Right lobe of liver (tissue), 4 donors: ENCODE measurements at regions not wholly inside any gene's neighbourhood (a gene's known extent, or its start where the extent isn't known, plus 50 kb on each side); places are given as distances from the start of the nearest gene placed in this dataset.

Experiments
- POLR2A ChIP-seq: fragments of 450-650 bp; IDR thresholded peaks from one replicate; pipeline ENCODE4 v1.6.1; 2017; ENCODE audit warnings: antibody characterized with exemption, mild to moderate bottlenecking
- TF ChIP-seq, protein P1 (sequence below), 4 donors: fragments of 200-600 bp in 3 of 4; fragments of 450-650 bp in 1 of 4; IDR thresholded peaks; one replicate each; pipeline versions ENCODE4 v1.5.1 to v1.8.0; 2016 to 2022; ENCODE audit warnings: antibody characterized with exemption in 4 of 4, mild to moderate bottlenecking in 2 of 4
- donor health status: DM: no; HTN: no; CAD: no.
- donor health status: DM: no; HTN: no; CAD: no.
- donor health status: DM: no; HTN: yes; CAD: no.

DNA sequence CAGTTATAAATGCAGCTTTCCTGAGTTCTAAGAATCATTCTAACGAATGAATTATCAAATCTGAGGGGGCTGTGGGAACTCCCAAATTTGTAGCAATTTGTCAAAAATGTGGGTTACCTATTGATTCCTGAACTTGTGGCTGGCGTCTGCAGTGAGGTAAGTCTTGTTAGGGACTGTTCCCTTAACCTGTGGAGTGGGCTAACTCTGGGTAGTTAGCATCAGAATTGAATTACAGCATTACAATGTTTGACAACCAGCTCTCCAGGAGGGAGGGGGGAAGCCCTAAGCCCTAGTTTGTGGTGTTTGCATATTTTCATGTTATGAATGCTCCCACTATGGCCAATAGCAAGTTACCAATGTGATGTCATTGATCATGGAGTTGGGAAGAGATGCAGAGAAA, 65.9 kb upstream of the STT3B start:
- TF ChIP-seq, protein P1, sequence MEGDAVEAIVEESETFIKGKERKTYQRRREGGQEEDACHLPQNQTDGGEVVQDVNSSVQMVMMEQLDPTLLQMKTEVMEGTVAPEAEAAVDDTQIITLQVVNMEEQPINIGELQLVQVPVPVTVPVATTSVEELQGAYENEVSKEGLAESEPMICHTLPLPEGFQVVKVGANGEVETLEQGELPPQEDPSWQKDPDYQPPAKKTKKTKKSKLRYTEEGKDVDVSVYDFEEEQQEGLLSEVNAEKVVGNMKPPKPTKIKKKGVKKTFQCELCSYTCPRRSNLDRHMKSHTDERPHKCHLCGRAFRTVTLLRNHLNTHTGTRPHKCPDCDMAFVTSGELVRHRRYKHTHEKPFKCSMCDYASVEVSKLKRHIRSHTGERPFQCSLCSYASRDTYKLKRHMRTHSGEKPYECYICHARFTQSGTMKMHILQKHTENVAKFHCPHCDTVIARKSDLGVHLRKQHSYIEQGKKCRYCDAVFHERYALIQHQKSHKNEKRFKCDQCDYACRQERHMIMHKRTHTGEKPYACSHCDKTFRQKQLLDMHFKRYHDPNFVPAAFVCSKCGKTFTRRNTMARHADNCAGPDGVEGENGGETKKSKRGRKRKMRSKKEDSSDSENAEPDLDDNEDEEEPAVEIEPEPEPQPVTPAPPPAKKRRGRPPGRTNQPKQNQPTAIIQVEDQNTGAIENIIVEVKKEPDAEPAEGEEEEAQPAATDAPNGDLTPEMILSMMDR (IDR thresholded peaks at IDR 0.05) = no peak
- no peak for TF ChIP-seq POLR2A
